ENCODE measurements at regions not wholly inside any gene's neighbourhood (a gene's known extent, or its start where the extent isn't known, plus 50 kb on each side); places are given as distances from the start of the nearest gene placed in this dataset.
A peak's percentile ranks its signal among the peaks of the same experiment; 100 is the strongest.

GRCh38 chr9:96071076-96071814 is 195.8 kb downstream of the ERCC6L2 start:
- TF ChIP-seq CTCF (IDR thresholded peaks at IDR 0.05; ENCODE audit: low read depth, low read length, poor library complexity, severe bottlenecking) (peak; percentile 53), EZH2phosphoT487 (IDR thresholded peaks at IDR 0.05; ENCODE audit: borderline replicate concordance, low read length) (no peak)

DNA sequence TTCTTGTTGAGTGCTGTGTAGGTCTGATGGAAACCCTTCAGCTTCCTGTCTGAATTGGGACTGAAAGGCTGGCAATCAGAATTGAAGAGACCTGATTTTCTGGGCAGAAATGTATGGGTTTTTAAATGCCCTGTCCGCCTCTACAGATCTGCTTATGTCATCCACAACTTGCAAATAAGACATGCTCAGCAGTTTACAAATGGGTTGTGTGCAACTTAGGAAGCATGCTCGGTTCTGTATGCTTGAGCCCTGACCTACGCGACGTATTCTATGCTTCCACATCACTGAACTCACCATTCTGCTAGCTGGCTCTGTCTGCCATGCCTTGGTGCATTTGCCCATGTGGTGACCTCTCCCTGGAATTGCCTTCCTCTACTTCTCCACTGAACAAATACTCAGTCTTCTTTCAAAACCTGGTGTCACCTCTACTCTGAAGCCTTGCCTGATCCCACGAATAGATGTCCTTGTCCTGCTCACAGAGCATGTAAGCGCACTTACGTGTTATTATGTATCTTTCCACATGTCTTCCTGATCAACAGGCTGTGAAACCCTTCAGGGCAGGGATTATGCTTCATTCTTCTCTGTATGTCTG is 194.2 kb downstream of the ERCC6L2 start:
- no peak for TF ChIP-seq EZH2phosphoT487 (IDR thresholded peaks at IDR 0.05; ENCODE audit: borderline replicate concordance, low read length)
- no peak for TF ChIP-seq CTCF (IDR thresholded peaks at IDR 0.05; ENCODE audit: low read depth, low read length, poor library complexity, severe bottlenecking)

More at GRCh38 chr9:96071076-96071814, 195.8 kb downstream of the ERCC6L2 start:
- H4K20me1 ChIP-seq (ENCODE audit: control insufficient read depth, insufficient read depth, low read depth, low read length) = no peaks in the 10 kb centered on the region
- H3K9me2 ChIP-seq (replicated peaks; ENCODE audit: control insufficient read depth, low read length) = no peaks in the 10 kb centered on the region
- H3F3A ChIP-seq (ENCODE audit: control insufficient read depth, insufficient read depth) = no peaks in the 10 kb centered on the region
- H3K27ac ChIP-seq (ENCODE audit: low read depth, low read length) = no peak overlapping the region
- H3K79me2 ChIP-seq (ENCODE audit: control insufficient read depth, low read length) = no peaks in the 10 kb centered on the region
- no peak overlapping the region for H3K4me2 ChIP-seq (ENCODE audit: low read length)
- no peaks in the 10 kb centered on the region for H3K36me3 ChIP-seq (ENCODE audit: control insufficient read depth, low read length)
- no peak overlapping the region for H3K4me3 ChIP-seq (ENCODE audit: low read length)
- H3K4me1 ChIP-seq (ENCODE audit: control insufficient read depth, low read length) = no peaks in the 10 kb centered on the region
- 0 out of 2 replicates have a peak, but pooled peaks cover 3% of the 10 kb centered on the region for H3K27me3 ChIP-seq (ENCODE audit: control insufficient read depth, low read length)
- no peaks in the 10 kb centered on the region for H3K9me3 ChIP-seq (ENCODE audit: control insufficient read depth, insufficient read depth, low read length)

GRCh38 chr9:96068511-96068910 is 193.0 kb downstream of the ERCC6L2 start:
- Histone ChIP-seq H3K9me2 (replicated peaks; ENCODE audit: control insufficient read depth, low read length) (no peaks in the 10 kb centered on the region), H3K27me3 (ENCODE audit: control insufficient read depth, low read length) (0 out of 2 replicates have a peak, but pooled peaks cover 3% of the 10 kb centered on the region), H3K79me2 (ENCODE audit: control insufficient read depth, low read length) (no peaks in the 10 kb centered on the region), H3K4me3 (ENCODE audit: low read length) (no peak overlapping the region), H3K9me3 (ENCODE audit: control insufficient read depth, insufficient read depth, low read length) (no peaks in the 10 kb centered on the region), H3K4me1 (ENCODE audit: control insufficient read depth, low read length) (no peaks in the 10 kb centered on the region), H3K4me2 (ENCODE audit: low read length) (no peak overlapping the region), H3K36me3 (ENCODE audit: control insufficient read depth, low read length) (no peaks in the 10 kb centered on the region), H3F3A (ENCODE audit: control insufficient read depth, insufficient read depth) (no peaks in the 10 kb centered on the region), H3K27ac (ENCODE audit: low read depth, low read length) (no peak overlapping the region), H4K20me1 (ENCODE audit: control insufficient read depth, insufficient read depth, low read depth, low read length) (no peaks in the 10 kb centered on the region)
- TF ChIP-seq CTCF (IDR thresholded peaks at IDR 0.05; ENCODE audit: low read depth, low read length, poor library complexity, severe bottlenecking) (no peak), EZH2phosphoT487 (IDR thresholded peaks at IDR 0.05; ENCODE audit: borderline replicate concordance, low read length) (no peak)

More for the DNA sequence above, 194.2 kb downstream of the ERCC6L2 start:
- H3K9me3 ChIP-seq (ENCODE audit: control insufficient read depth, insufficient read depth, low read length) = no peaks in the 10 kb centered on the region
- no peak overlapping the region for H3K4me3 ChIP-seq (ENCODE audit: low read length)
- no peaks in the 10 kb centered on the region for H3K36me3 ChIP-seq (ENCODE audit: control insufficient read depth, low read length)
- H4K20me1 ChIP-seq (ENCODE audit: control insufficient read depth, insufficient read depth, low read depth, low read length) = no peaks in the 10 kb centered on the region
- H3K27me3 ChIP-seq (ENCODE audit: control insufficient read depth, low read length) = 0 out of 2 replicates have a peak, but pooled peaks cover 3% of the 10 kb centered on the region
- no peaks in the 10 kb centered on the region for H3K79me2 ChIP-seq (ENCODE audit: control insufficient read depth, low read length)
- H3F3A ChIP-seq (ENCODE audit: control insufficient read depth, insufficient read depth) = no peaks in the 10 kb centered on the region
- no peaks in the 10 kb centered on the region for H3K9me2 ChIP-seq (replicated peaks; ENCODE audit: control insufficient read depth, low read length)
- no peaks in the 10 kb centered on the region for H3K4me1 ChIP-seq (ENCODE audit: control insufficient read depth, low read length)
- no peak overlapping the region for H3K4me2 ChIP-seq (ENCODE audit: low read length)
- no peak overlapping the region for H3K27ac ChIP-seq (ENCODE audit: low read depth, low read length)

All from DOHH2 (cell line).